ENCODE measurements at regions not wholly inside any gene's neighbourhood (a gene's known extent, or its start where the extent isn't known, plus 50 kb on each side); places are given as distances from the start of the nearest gene placed in this dataset.
A peak's percentile ranks its signal among the peaks of the same experiment; 100 is the strongest.
"Not testable (repeated sequence)": the region's sequence is repeated elsewhere in the genome, so short reads cannot be mapped to it uniquely, and the experiment has no call there.

GRCh38 chr2:242064364-242065250 is 195.1 kb downstream of the RTP5 start:
- 65 to 72% methylated on average over 19 of the region's 19 CpGs for WGBS, 2 donors
- DNase-seq (ENCODE audit: low spot score in 2 of 2), result no peak
- TF ChIP-seq POLR2A (IDR thresholded peaks at IDR 0.05), result no peak
- TF ChIP-seq, protein P1, sequence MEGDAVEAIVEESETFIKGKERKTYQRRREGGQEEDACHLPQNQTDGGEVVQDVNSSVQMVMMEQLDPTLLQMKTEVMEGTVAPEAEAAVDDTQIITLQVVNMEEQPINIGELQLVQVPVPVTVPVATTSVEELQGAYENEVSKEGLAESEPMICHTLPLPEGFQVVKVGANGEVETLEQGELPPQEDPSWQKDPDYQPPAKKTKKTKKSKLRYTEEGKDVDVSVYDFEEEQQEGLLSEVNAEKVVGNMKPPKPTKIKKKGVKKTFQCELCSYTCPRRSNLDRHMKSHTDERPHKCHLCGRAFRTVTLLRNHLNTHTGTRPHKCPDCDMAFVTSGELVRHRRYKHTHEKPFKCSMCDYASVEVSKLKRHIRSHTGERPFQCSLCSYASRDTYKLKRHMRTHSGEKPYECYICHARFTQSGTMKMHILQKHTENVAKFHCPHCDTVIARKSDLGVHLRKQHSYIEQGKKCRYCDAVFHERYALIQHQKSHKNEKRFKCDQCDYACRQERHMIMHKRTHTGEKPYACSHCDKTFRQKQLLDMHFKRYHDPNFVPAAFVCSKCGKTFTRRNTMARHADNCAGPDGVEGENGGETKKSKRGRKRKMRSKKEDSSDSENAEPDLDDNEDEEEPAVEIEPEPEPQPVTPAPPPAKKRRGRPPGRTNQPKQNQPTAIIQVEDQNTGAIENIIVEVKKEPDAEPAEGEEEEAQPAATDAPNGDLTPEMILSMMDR (IDR thresholded peaks at IDR 0.05), result peak in 1 of 3 donors; percentile 11
- intact Hi-C loops (cut with DNase I; ENCODE audit: low total_unique reads), result no loop called here
- H3K4me3 ChIP-seq (ENCODE audit: low read depth, poor library complexity, severe bottlenecking), result no peak overlapping the region

DNA sequence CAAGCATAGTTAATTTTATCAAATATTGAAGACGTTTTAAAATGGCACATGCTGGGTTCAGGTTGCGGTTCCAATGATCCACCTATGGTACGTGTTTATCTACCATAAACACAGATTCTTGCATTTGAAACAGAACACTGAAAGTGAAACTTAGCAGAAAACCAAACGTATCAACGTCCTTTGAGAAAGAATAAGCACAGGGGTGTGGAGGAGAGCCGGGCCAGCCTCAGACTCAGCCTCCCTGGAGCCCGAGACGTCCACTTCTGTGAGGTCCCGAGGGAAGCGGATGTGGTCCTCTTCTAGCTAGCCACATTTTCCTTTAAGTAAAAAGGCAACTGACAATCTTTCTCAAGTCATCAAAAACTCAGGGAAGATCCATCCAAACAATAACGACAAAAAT is 195.9 kb downstream of the RTP5 start:
- TF ChIP-seq, protein P1 (IDR thresholded peaks at IDR 0.05), result no peak
- TF ChIP-seq POLR2A (IDR thresholded peaks at IDR 0.05), result no peak
- 80 to 81% methylated on average over 11 of the region's 11 CpGs for WGBS, 2 donors
- intact Hi-C loops (cut with DNase I; ENCODE audit: low total_unique reads), result no loop called here
- no peak for DNase-seq (ENCODE audit: low spot score in 2 of 2)
- H3K4me3 ChIP-seq (ENCODE audit: low read depth, poor library complexity, severe bottlenecking), result no peak overlapping the region

DNA sequence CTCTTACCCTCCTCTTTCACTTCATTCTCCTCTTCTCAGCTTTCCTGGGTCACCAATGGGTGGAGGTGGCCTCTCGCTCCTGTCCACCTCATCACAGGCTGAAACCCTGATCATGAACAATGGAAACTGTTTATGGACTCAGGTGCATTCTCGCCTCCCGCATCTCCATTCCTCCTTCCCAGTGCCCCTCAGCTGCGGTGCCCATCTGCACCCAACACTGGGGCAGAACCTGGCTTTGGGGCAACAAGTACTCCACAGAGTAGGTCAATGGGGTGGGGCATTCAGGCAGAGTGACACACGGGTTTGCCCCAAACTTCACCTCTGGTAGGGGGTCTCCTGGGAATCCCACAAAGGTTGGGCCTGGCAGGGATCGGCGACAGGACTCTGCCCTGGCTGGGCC is 199.5 kb downstream of the RTP5 start:
- no peak overlapping the region for H3K4me3 ChIP-seq (ENCODE audit: low read depth, poor library complexity, severe bottlenecking)
- TF ChIP-seq POLR2A (IDR thresholded peaks at IDR 0.05), result no peak
- TF ChIP-seq, protein P1 (IDR thresholded peaks at IDR 0.05), result no peak
- DNase-seq (ENCODE audit: low spot score in 2 of 2), result no peak
- WGBS, 2 donors, result 81 to 93% methylated on average over 7 of the region's 7 CpGs
- intact Hi-C loops (cut with DNase I; ENCODE audit: low total_unique reads), result no loop called here

- H3K4me3 ChIP-seq (ENCODE audit: low read depth, poor library complexity, severe bottlenecking); DNase-seq (ENCODE audit: low spot score in 2 of 2); intact Hi-C loops (cut with DNase I; ENCODE audit: low total_unique reads): not testable (repeated sequence)
- 22 to 27% methylated on average over 12 of the region's 12 CpGs for WGBS, 2 donors
Measured at GRCh38 chr2:242069938-242070395, 200.4 kb downstream of the RTP5 start.

- 56 to 60% methylated on average over 9 to 11 of the region's 11 CpGs for WGBS, 2 donors
- DNase-seq (ENCODE audit: low spot score in 2 of 2); H3K4me3 ChIP-seq (ENCODE audit: low read depth, poor library complexity, severe bottlenecking); intact Hi-C loops (cut with DNase I; ENCODE audit: low total_unique reads): not testable (repeated sequence)
Measured at GRCh38 chr2:242070726-242071125, 201.2 kb downstream of the RTP5 start.

DNA sequence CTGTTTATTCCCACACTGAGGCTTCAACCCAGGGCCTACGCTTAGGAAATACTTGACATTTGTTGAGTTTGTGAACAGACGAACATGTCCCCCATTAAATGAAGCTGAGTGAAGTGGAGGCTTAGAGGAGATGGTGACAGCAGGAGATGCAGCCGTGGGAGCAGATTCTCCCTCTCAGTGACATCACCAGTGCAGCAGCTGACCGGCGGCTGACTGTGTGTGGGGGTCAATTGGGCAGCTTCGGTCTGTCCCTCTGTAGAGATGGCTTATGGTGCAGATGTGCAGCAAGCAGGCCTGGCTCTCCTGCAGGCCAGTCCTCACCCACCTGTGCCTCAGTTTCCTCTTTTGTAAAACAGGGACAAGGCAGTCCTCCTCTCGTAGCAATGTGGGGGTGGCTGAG is 201.8 kb downstream of the RTP5 start:
- H3K4me3 ChIP-seq (ENCODE audit: low read depth, poor library complexity, severe bottlenecking), result not testable (repeated sequence)
- 79 to 87% methylated on average over 7 of the region's 7 CpGs for WGBS, 2 donors

GRCh38 chr2:242071936-242072335 is 202.4 kb downstream of the RTP5 start:
- intact Hi-C loops (cut with DNase I; ENCODE audit: low total_unique reads); DNase-seq (ENCODE audit: low spot score in 2 of 2): not testable (repeated sequence)
- 85 to 88% methylated on average over 11 of the region's 11 CpGs for WGBS, 2 donors

More for the DNA sequence above, 201.8 kb downstream of the RTP5 start:
- intact Hi-C loops (cut with DNase I; ENCODE audit: low total_unique reads); DNase-seq (ENCODE audit: low spot score in 2 of 2): not testable (repeated sequence)

DNA sequence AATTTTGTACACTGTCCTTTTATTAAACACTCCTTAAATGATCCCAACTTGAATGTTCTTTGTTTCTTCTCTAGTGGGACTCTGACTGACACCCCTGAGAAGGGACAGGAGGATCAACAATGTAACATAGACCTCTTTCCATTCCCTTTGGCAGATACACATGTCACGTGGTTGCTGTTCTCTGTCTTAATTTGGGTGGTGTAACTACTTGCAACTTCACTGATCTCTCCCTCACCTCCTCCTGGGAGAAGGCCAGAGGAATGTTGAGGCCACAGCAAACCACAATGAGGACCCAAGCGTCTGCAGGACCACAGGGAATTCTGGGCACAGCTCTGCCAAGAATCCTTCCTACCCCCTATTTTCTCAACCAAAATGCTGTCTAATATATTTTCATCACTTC is 205.6 kb downstream of the RTP5 start:
- TF ChIP-seq, protein P1 (IDR thresholded peaks at IDR 0.05), result no peak
- no peak for TF ChIP-seq POLR2A (IDR thresholded peaks at IDR 0.05)
- intact Hi-C loops (cut with DNase I; ENCODE audit: low total_unique reads), result no loop called here
- 23 to 27% methylated on average over 2 of the region's 2 CpGs for WGBS, 2 donors
- H3K4me3 ChIP-seq (ENCODE audit: low read depth, poor library complexity, severe bottlenecking), result no peak overlapping the region
- DNase-seq (ENCODE audit: low spot score in 2 of 2), result no peak

More at GRCh38 chr2:242071936-242072335, 202.4 kb downstream of the RTP5 start:
- H3K4me3 ChIP-seq (ENCODE audit: low read depth, poor library complexity, severe bottlenecking), result not testable (repeated sequence)

Measured in lower leg skin (tissue), 4 donors.